ENCODE measurements at regions not wholly inside any gene's neighbourhood (a gene's known extent, or its start where the extent isn't known, plus 50 kb on each side); places are given as distances from the start of the nearest gene placed in this dataset.

- Histone ChIP-seq H3K9me2 (replicated peaks; ENCODE audit: insufficient read depth, low read length) (no peaks in the 10 kb centered on the region), H2AFZ (ENCODE audit: low read depth, low read length, severe bottlenecking) (no peak overlapping the region), H3K9me3 (ENCODE audit: insufficient read depth, low read length) (no peaks in the 10 kb centered on the region), H3F3A (ENCODE audit: insufficient read depth) (no peaks in the 10 kb centered on the region), H3K27me3 (ENCODE audit: low read length) (no peaks in the 10 kb centered on the region), H3K36me3 (ENCODE audit: low read length) (no peaks in the 10 kb centered on the region), H3K79me2 (ENCODE audit: insufficient read depth, low read length) (no peaks in the 10 kb centered on the region), H3K4me2 (ENCODE audit: low read depth, low read length, poor library complexity, severe bottlenecking) (no peak overlapping the region), H3K9ac (ENCODE audit: low read length) (no peak overlapping the region), H4K20me1 (ENCODE audit: low read depth, low read length) (no peaks in the 10 kb centered on the region), H3K4me3 (ENCODE audit: insufficient read depth, low read length, poor library complexity, severe bottlenecking) (no peak overlapping the region), H3K27ac (ENCODE audit: low read depth, low read length) (no peak overlapping the region)
- TF ChIP-seq, protein P1, sequence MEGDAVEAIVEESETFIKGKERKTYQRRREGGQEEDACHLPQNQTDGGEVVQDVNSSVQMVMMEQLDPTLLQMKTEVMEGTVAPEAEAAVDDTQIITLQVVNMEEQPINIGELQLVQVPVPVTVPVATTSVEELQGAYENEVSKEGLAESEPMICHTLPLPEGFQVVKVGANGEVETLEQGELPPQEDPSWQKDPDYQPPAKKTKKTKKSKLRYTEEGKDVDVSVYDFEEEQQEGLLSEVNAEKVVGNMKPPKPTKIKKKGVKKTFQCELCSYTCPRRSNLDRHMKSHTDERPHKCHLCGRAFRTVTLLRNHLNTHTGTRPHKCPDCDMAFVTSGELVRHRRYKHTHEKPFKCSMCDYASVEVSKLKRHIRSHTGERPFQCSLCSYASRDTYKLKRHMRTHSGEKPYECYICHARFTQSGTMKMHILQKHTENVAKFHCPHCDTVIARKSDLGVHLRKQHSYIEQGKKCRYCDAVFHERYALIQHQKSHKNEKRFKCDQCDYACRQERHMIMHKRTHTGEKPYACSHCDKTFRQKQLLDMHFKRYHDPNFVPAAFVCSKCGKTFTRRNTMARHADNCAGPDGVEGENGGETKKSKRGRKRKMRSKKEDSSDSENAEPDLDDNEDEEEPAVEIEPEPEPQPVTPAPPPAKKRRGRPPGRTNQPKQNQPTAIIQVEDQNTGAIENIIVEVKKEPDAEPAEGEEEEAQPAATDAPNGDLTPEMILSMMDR (IDR thresholded peaks at IDR 0.05; ENCODE audit: insufficient read depth, low read length, poor library complexity, severe bottlenecking): no peak
- no peak for TF ChIP-seq EZH2phosphoT487 (conservative IDR thresholded peaks at IDR 0.05; ENCODE audit: low read length)
Observed at GRCh38 chr5:155103146-155103545, 89.6 kb downstream of the KIF4B start.

DNA sequence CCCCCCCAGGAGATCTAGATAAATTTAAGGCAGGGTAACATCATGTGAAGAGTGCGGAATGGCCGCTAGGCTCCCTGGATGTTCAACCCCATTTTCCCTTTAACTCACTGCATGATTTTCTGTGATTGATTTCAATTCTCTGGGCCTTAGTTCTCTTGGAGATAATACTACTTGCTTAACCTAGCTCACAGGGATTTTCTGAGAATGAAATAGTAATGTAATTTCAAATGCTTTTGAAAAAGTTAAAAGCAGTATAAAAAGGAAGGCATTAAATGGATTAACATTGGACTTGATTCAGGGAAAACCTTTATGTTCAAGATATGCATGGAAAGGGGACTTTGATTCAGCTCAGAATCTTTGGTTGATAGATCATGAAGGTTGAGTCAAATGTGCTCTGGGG lies 90.9 kb downstream of the KIF4B start:
- H3K9ac ChIP-seq (ENCODE audit: low read length): no peak overlapping the region
- no peak overlapping the region for H3K4me2 ChIP-seq (ENCODE audit: low read depth, low read length, poor library complexity, severe bottlenecking)
- H3K9me3 ChIP-seq (ENCODE audit: insufficient read depth, low read length): no peaks in the 10 kb centered on the region
- no peaks in the 10 kb centered on the region for H3F3A ChIP-seq (ENCODE audit: insufficient read depth)
- no peaks in the 10 kb centered on the region for H3K36me3 ChIP-seq (ENCODE audit: low read length)
- TF ChIP-seq EZH2phosphoT487 (conservative IDR thresholded peaks at IDR 0.05; ENCODE audit: low read length): no peak
- TF ChIP-seq, protein P1 (IDR thresholded peaks at IDR 0.05; ENCODE audit: insufficient read depth, low read length, poor library complexity, severe bottlenecking): no peak
- H3K27ac ChIP-seq (ENCODE audit: low read depth, low read length): no peak overlapping the region
- no peak overlapping the region for H2AFZ ChIP-seq (ENCODE audit: low read depth, low read length, severe bottlenecking)
- no peaks in the 10 kb centered on the region for H3K9me2 ChIP-seq (replicated peaks; ENCODE audit: insufficient read depth, low read length)
- no peaks in the 10 kb centered on the region for H4K20me1 ChIP-seq (ENCODE audit: low read depth, low read length)
- H3K27me3 ChIP-seq (ENCODE audit: low read length): no peaks in the 10 kb centered on the region; the same call in 1 of the 2 replicates
- H3K4me3 ChIP-seq (ENCODE audit: insufficient read depth, low read length, poor library complexity, severe bottlenecking): no peak overlapping the region
- no peaks in the 10 kb centered on the region for H3K79me2 ChIP-seq (ENCODE audit: insufficient read depth, low read length)

- Histone ChIP-seq H3K4me3 (ENCODE audit: insufficient read depth, low read length, poor library complexity, severe bottlenecking) (no peak overlapping the region), H3K27ac (ENCODE audit: low read depth, low read length) (no peak overlapping the region), H3K36me3 (ENCODE audit: low read length) (no peaks in the 10 kb centered on the region), H3K27me3 (ENCODE audit: low read length) (no peaks in the 10 kb centered on the region; the same call in 1 of the 2 replicates), H3K9me3 (ENCODE audit: insufficient read depth, low read length) (no peaks in the 10 kb centered on the region), H3K9ac (ENCODE audit: low read length) (no peak overlapping the region), H3K9me2 (replicated peaks; ENCODE audit: insufficient read depth, low read length) (no peaks in the 10 kb centered on the region), H3K4me2 (ENCODE audit: low read depth, low read length, poor library complexity, severe bottlenecking) (no peak overlapping the region), H3F3A (ENCODE audit: insufficient read depth) (no peaks in the 10 kb centered on the region), H4K20me1 (ENCODE audit: low read depth, low read length) (no peaks in the 10 kb centered on the region), H3K79me2 (ENCODE audit: insufficient read depth, low read length) (no peaks in the 10 kb centered on the region), H2AFZ (ENCODE audit: low read depth, low read length, severe bottlenecking) (no peak overlapping the region)
- TF ChIP-seq, protein P1 (IDR thresholded peaks at IDR 0.05; ENCODE audit: insufficient read depth, low read length, poor library complexity, severe bottlenecking): no peak
- no peak for TF ChIP-seq EZH2phosphoT487 (conservative IDR thresholded peaks at IDR 0.05; ENCODE audit: low read length)
Observed at GRCh38 chr5:155106221-155106620, 92.7 kb downstream of the KIF4B start.
